Left renal cortex interstitium (tissue), 4 donors: ENCODE measurements at regions not wholly inside any gene's neighbourhood (a gene's known extent, or its start where the extent isn't known, plus 50 kb on each side); places are given as distances from the start of the nearest gene placed in this dataset.

ENCODE experiments used
- DNase-seq, 4 donors: peaks; one replicate each; pipeline ENCODE4 v3.0.0-alpha.2; 2013; ENCODE audit warnings: low read depth in 4 of 4, low spot score in 2 of 4, missing footprints in 1 of 4

DNA sequence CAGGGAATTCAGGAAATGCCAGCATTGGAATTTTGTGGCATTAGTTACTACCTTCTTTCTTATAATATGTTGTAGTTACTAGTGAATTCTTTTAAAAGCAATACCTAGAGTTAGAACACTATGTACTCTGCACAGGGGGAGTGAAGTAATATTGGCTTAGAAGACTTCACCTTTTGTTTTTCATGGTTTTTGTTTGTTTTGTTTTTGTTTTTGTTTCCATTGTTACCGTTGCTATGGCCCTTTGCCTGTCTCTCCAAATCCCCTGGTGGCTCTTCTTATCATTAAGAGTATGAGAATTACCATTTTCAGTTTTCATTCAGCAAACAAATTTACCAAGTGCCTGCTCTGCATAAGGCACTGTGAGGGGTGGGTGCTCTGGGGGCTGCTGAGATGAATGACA lies 160.1 kb downstream of the HAUS1 start:
- DNase-seq = no peak

DNA sequence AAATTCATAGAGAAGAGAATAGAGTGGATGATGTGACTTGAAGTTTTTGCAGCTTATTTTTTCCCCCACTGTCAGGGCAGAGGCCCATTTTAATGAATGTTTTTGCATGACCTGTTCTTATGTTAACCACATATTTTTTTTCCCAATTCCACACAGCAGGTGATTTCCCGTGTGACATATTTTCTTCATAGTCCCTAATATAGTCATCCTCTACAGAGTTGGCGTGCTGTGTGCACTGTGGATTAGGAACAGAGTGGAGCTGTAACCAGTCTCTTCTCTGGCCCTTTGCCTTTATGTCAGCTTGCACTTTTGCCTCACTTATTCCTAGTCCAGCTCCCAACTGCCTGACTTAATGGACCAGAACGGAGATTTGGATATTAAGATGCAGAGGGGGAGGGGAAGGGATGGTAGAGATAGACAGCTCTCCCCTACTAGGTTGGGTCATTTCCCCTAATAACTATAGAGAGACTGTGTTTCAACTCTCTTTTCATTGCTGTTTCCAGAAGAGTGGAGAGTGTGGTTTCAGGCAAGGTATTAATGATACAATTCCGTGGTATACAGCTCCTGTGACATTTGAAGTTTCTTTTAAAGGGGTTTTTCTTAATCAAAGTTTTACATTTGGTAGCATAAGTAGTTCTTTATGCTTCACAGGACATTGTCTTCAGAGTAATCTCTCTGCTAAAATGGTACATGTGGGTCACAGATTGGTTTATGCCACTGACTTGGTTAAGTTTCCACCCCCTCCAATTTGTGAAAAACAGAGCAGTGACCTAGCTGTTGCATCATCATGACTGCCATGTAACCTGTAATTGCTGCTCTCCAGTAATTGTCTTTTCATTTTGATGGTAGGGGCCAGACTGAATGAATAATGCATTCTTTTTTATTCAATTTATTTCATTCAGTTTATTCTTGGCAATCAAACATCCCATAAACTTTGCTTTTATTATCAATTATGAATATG lies 161.3 kb downstream of the HAUS1 start:
- no peak for DNase-seq

DNA sequence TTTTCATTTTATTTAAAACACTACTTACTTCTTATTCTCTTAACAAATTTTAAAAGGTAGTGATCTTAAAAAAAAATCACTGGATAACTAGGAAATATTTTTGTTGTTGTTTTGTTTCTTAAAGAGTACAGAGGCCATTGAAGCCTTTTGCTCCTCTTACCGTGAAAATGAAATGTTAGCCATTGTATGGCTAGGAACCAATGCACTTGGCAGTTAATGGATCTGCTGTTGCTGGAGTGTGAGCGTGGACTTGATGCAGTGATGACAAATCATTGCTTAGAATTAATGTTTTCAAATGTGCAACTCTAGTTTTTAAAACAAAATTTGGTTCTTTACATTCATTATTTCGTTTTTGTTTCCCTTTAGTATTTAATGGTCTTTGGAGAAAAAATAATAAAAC lies 162.3 kb downstream of the HAUS1 start:
- DNase-seq = no peak

DNA sequence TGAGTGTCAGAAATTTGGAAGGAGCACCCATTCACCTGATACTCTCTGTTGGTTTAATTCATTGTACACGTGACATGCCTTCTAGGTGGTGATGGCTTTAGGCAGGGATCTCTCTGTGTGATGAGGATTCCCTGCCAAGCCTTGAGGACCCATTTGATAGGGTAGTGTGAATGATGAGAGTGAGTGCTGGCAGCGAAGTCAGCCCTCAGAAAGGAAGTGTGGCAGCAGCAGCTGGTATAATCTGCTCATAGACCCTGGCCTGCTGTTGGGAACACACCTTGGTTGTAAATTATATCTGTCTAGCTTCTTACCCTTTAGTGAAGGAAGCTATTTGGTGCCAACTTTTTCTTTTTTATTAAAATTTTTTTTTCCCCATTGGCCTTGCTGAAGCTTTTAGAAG lies 164.5 kb downstream of the HAUS1 start:
- no peak for DNase-seq

DNA sequence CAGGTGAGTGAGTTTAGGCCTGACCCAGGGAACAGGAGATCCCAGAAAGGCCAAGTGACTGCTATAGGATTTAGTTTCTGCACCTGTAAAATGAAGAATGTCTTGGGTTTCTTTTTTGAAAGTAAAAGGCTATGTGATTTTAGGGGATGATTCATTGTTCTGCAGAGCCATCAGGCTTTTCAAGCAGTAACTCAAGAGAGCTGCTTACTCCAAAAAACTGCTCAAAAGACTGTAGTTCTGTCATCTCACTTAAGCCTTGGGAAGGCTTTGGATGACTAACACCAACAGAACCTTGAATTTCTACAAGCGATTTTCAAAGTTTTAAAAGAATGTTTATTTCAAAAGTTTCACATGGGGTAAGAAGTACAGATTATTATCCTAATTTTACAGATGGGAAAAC lies 165.1 kb downstream of the HAUS1 start:
- no peak for DNase-seq

DNA sequence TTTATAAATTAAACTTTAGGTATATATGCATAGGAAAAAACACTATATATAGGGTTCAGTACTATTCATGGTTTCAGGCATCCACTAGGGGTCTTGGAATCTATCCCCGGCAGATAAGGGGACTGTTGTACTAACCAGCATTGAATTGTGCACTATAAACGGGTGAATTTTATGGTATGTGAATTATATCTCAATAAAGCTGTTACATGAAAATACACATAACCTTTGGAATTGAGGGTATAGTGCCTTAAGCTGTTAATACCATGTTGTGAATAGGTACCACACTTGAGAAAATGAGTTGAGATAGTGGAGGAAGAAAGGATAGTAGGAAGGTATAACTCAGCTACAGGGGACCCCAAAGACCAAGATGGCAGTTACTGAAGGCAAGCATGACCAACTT lies 167.3 kb downstream of the HAUS1 start:
- DNase-seq = no peak

DNA sequence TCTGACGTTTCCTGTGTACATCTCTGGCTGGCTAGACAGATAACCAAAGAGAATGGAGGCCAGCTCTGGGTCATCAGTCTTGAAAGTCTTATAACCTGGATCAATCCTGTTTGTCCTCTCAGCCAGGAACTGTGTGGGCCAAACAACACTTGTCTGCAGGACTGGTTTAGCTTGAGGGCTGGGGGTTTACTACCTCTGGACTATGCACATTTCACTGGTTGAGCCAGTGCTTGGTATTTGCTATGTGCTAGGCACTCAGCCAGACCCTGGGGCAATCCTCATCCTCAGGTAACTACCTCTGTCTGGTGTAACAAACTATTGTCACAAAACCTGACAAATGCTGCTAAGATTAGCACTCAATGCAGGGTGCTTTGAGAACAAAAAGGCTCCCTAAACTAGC lies 169.7 kb downstream of the HAUS1 start:
- no peak for DNase-seq

DNA sequence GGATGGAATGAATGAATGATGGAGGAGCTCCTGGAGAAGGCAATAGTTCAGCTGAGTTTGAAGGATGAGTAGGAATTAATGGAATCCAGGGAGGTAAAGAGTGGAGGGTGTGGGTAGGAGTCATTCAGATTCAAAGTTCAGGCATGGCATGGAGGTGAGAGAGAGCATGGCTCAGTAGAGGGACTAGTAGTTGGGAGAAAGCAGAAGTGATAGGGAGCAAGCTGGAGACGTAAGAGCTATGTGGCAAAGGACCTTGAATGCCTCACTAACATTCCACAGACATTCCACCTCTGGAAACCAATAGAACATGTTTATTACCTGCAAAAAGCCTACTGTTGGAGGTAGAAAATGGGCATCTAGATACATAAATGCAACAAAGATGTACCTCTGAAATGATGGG lies 170.1 kb downstream of the HAUS1 start:
- DNase-seq = no peak

DNA sequence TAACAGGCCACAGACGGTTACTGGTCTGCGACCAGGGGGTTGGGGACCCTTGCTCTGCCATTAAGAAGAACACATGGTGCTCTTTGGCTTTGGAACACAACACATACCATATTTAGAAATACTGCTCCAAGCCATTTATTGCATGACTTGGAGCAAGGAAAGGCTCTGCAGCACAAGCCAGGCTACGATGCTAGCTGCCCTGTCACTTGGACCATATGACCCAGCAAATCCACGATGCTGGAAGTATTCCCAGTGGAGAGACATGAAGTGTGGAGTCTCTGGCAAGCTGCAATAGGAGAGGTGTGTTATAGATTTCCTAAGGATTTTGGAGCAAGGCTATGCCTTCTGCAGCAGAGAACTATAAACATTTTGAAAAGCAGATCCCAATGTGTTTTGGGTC lies 171.2 kb downstream of the HAUS1 start:
- no peak for DNase-seq

DNA sequence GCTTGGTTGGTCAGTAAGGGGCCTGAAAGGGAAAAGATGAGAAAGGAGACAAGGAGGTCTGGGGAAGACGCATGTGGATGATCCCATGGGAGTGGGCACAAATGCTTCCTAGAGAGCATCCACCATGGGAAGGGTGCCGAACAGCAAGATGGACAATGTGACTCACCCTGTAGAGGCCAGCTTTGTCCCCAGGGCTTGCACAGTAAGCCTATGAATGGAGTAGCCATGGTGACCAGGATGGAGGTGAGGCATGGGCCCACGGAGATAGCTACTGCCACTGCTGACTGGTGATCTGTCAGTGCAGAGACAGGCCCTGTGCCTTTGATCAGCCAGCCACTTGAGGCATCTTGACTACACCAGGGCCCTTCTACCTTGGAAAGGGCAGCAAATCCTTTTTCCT lies 172.6 kb downstream of the HAUS1 start:
- DNase-seq = no peak

DNA sequence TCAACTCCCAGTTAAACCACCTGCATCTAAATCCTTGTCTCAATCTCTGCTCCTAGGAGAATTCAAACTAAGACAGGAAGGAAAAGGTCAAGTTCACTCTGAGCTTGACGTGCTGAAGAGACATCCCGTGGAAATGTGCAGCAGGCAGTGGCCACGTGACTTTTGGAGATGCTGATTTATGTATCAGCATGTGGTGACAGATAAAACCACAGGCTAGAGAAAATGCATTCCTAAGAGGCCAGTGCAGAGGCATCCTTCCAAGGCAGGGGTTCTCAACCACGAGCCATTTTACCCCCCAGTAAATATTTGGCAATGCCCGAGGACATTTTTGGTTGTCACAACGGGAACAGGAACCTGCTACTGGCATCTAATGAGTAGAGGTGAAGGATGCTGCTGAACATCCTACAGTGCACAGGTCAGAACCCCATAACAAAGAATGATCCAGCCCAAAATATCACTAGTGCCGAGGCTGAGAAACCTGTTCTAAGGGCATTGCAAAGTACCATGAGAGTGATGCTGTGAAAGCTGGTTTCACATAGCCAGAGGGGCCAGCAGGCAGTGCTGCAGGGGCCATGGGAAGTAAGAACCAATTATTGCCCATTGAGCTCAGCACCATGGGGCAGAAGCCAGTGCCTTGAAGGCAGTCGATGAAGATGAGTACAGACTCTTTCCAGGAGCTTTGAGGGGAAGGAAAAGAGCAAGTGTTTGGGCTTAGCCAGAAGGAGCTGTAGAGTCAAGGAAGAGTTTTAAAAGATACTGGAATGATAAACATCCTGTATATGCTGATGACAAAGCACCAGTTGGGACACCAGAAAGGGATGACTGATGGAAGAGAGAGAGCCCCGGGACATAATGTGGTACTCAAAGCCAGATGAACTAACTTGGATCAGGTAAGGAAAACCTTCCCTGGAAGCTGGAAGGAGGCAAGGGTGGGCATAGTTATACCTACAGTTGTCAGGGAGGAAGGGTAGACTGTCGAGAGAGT lies 174.6 kb downstream of the HAUS1 start:
- no peak for DNase-seq

DNA sequence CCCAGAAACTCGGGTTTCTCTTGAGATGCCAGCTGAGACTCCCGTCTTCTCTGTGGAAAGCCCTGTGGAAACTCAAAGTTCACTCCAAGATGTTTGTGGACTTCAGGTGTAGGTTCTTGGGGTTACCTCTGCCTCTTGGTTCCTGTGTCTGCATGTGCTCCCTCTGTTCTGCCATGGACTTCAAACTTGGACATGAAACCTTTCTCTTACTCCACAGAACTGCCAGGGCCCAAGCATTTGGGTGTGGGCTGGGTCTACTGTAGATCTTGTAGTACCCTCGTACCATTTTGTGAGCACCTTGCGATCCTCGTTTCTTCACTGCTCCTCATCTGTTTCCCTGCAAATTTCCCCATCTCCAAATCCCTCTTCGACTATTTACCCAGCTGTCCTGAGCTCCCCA lies 175.5 kb downstream of the HAUS1 start:
- no peak for DNase-seq

DNA sequence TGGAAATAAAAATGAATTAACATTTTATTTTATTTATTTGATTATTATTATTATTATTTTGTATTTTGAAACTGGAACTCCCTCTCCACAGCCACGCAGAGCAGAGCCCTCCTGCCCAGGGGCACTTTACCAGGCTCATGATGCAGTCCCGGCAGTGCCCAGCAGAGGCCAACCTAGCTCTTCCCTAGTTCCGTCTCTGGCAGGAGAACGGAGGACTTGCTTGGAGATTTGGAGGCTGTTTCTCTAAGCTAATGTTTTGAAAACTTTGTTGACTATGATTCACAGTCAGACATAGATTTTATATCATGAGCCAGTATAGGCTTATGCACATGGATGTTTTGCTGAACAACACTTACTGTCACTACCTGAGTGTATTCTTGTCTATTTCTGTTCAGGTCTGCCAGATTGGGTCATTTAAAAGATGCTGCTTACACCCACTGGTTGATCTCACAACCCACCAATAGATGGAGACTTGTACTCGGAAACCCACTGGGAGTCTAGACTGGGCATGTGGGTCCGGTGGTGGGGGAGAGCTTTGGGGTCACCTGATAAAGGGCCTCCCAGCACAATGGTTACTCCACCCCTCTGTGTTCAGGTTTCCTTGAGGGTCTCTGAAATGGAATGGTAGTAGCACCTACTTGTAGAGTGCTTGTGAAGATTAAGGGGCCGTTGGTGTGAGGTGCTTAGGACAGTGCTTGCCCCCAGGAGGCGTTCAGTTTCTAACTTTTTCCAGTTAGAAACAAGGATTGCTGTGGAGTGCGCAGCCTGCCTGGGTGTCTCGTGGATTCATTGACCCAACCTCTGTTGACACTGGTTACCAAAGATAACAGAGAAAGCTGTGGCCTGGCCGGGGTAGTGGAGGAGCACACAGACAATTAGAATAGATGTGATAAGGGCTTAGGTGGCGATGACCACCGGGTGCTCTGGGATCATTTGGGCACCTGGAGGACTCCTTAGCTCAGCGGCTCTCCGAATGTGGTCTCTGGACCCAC lies 177.3 kb downstream of the HAUS1 start:
- peak in 3 of 4 donors; percentile 41 to 67 (median 43) for DNase-seq

DNA sequence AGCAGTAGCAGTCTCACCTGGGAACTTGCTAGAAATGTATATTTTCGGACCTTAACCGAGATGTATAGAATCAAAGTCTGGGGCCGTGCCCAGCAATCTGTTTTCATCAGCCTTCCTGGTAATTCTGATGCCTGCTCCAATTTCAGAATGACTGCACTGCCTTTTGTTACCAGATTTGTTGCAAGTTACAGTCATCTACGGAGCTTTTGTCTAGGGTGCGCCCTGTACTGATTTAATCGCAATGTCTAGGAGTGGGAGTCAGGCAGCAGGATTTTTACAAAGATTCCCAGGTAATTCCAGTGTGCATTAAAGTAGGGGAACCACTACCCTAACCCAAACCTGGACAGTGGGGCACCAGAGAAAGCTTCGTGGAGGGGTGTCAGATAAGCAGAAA lies 178.0 kb downstream of the HAUS1 start:
- no peak for DNase-seq

DNA sequence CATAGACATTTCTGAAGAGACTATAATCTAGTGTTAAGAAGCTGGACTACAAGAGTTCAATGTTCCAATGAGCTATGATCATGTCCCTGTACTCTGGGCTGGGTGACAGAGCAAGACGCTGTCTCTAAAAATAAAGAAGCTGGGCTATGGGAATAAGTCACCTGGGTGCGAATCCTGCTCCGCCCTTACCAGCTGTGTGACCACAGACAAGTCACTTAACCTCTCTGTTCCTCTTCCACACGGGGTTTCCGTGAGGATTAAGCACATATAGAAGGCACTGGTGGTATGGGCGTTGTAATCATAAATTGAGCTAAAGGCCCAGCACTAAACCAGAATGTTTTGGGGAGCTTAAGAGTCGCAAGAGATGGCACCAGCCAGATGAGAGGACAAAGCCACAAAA lies 178.5 kb downstream of the HAUS1 start:
- no peak for DNase-seq

DNA sequence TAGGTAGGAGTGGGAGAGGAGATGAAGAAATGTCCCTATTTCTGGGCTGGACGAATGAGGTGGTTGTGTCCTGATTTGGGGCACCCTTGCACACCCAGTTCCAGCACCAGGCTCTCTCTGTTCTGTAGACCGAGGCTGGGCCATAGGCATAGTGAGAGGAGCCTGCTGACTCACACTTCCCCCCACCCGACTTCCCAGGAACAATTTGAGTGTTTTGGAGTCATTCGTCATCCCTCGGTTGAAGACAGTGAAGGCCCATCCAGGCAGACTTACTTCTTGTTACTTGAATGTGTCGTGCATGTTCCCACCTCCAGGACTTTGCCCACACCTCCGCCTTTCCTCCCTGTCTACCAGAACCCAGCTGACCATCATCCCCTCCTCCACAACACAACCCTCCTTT lies 179.1 kb downstream of the HAUS1 start:
- no peak for DNase-seq

DNA sequence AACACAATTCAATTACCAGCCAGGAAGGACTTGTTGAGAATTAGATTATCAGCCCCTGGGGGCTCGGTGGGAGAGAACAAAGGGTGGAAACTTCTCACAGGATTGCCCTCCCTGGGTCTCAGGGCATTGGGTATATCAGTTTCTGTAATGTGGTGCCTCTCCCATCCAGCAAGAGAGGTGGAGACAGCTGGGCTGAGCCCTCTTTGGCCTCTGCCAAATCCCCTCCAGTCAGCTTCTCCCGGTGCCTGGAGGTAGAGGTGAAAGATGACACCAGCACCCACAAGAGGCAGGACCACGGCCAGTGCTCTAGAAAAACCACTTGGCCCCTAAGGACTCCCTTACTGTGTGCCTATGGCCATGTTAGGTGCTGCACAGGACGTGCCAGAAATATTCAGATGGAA lies 179.7 kb downstream of the HAUS1 start:
- DNase-seq = no peak

DNA sequence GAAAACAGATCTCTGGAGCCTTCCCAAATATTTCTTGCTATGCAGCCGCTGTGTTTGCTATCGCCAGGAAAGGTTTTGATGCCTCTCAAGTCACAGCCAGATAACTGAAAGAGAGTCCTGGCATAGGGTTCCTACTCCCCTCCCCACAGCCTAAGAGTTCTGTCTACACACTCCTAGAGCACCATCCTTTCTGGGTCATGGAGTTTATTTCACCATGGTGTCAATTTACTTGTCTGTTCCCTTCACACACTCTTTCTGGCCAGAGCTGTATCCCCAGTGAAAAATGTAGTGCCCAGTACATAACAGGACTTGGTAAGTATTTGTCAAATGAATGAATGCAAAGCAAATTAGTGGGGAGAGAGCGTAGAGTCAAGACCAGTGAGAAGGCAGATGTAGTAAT lies 185.3 kb downstream of the HAUS1 start:
- DNase-seq = no peak

DNA sequence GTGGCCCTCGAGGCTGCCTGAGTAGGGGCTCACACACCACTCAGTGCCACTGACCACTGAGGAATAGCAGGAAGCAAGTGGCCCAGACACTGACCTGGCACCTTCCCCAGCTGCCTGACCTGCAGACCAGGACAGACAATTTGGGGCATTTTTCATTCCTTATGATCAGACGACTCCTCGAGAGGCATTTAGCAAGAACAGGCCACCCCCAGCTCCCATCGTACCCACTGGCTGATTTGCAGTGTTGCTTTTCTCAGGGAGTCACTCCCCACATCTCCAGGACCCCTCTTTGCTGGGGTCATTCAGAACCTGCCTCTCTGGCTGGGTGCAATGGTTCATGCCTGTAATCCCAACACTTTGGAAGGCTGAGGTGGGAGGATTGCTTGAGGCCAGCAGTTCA lies 185.7 kb downstream of the HAUS1 start:
- no peak for DNase-seq

DNA sequence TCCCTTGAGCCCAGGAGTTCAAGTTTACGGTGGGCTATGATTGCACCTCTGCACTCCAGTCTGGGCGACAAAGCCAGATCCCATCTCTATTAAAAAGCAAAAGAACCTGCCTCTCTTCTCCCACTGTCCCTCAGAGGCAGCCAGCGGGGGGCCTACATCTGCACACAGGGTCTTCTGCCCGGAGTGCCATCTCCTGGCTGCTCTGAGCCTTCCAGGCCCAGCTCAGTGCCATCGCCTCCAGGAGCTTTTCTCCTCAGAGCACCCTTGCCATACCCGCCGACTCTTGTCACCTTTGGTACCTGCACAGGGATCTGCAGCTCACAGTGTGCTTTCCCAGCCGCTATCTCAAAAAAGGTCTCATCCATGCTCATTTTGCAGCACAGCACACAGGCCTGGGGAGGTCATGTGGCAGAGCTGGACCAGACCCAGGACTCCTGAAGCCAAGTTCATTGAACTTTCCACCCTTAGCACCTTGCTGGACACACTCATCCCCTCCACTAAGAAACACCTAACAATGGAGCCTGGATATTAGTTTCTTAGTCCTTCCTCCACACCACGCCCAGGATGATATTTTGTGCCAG lies 186.3 kb downstream of the HAUS1 start:
- no peak for DNase-seq
